Trophoblast cell (in vitro differentiated cells and primary cell): ENCODE measurements at regions not wholly inside any gene's neighbourhood (a gene's known extent, or its start where the extent isn't known, plus 50 kb on each side); places are given as distances from the start of the nearest gene placed in this dataset.

ENCODE experiments used
- DNase-seq, 2 donors: peaks; one replicate each; pipeline ENCODE4 v3.0.0-alpha.2; 2016
- H2AFZ ChIP-seq: 2 replicates; pipeline ENCODE4 v1.6.1; 2013; ENCODE audit warnings: low read length, moderate library complexity, mild to moderate bottlenecking; ENCODE audit not compliant: insufficient read depth, poor library complexity
- H2AK5ac ChIP-seq: 2 replicates; pipeline ENCODE4 v1.6.1; 2013; ENCODE audit warnings: mild to moderate bottlenecking, low read length
- H2BK120ac ChIP-seq: 2 replicates; pipeline ENCODE4 v1.6.1; 2013; ENCODE audit warnings: low read length, mild to moderate bottlenecking, moderate library complexity; ENCODE audit not compliant: insufficient read depth, poor library complexity
- H2BK12ac ChIP-seq: 2 replicates; pipeline ENCODE4 v1.6.1; 2013; ENCODE audit warnings: mild to moderate bottlenecking, low read length, moderate library complexity
- H2BK5ac ChIP-seq: 2 replicates; pipeline ENCODE4 v1.6.1; 2013; ENCODE audit warnings: low read length, low read depth, moderate library complexity, mild to moderate bottlenecking; ENCODE audit not compliant: poor library complexity
- H3K14ac ChIP-seq: 2 replicates; pipeline ENCODE4 v1.6.1; 2013; ENCODE audit warnings: mild to moderate bottlenecking, low read length
- H3K18ac ChIP-seq: 2 replicates; pipeline ENCODE4 v1.6.1; 2013; ENCODE audit warnings: mild to moderate bottlenecking, low read length
- H3K23ac ChIP-seq: 2 replicates; pipeline ENCODE4 v1.6.1; 2013; ENCODE audit warnings: low read length
- H3K27ac ChIP-seq: 2 replicates; pipeline ENCODE4 v1.5.1; 2013; ENCODE audit warnings: low read depth, mild to moderate bottlenecking, inconsistent platforms, low read length, moderate library complexity
- H3K27me3 ChIP-seq: 2 replicates; pipeline ENCODE4 v1.6.1; 2013; ENCODE audit warnings: inconsistent platforms, mild to moderate bottlenecking, low read length, moderate library complexity; ENCODE audit not compliant: insufficient read depth
- H3K36me3 ChIP-seq, 2 experiments: 1 replicate in 1 of 2; 2 replicates in 1 of 2; pipeline ENCODE4 v1.6.1; 2013; ENCODE audit warnings: low read length in 2 of 2, mild to moderate bottlenecking in 2 of 2, moderate library complexity in 1 of 2; ENCODE audit not compliant: insufficient read depth in 2 of 2, control insufficient read depth in 1 of 2
- H3K4ac ChIP-seq: 2 replicates; pipeline ENCODE4 v1.6.1; 2013; ENCODE audit warnings: low read depth, mild to moderate bottlenecking, low read length, moderate library complexity
- H3K4me1 ChIP-seq, 2 experiments: 1 replicate in 1 of 2; 2 replicates in 1 of 2; pipeline ENCODE4 v1.6.1; 2013; ENCODE audit warnings: low read length in 2 of 2, mild to moderate bottlenecking in 2 of 2, moderate library complexity in 1 of 2; ENCODE audit not compliant: insufficient read depth in 2 of 2, control insufficient read depth in 1 of 2
- H3K4me2 ChIP-seq: 2 replicates; pipeline ENCODE4 v1.6.1; 2013; ENCODE audit warnings: inconsistent platforms, mild to moderate bottlenecking, low read length, moderate library complexity
- H3K4me3 ChIP-seq: 2 replicates; pipeline ENCODE4 v1.5.1; 2013; ENCODE audit warnings: mild to moderate bottlenecking, low read depth, low read length, inconsistent platforms
- H3K79me1 ChIP-seq: one replicate; pipeline ENCODE4 v1.6.1; 2013; ENCODE audit warnings: low read length
- H3K79me2 ChIP-seq: 2 replicates; pipeline ENCODE4 v1.6.1; 2013; ENCODE audit warnings: low read length, mild to moderate bottlenecking; ENCODE audit not compliant: control insufficient read depth, insufficient read depth, poor library complexity
- H3K9ac ChIP-seq: 2 replicates; pipeline ENCODE4 v1.6.1; 2013; ENCODE audit warnings: mild to moderate bottlenecking, low read length
- H3K9me3 ChIP-seq: 2 replicates; pipeline ENCODE4 v1.6.1; 2013; ENCODE audit warnings: low read depth, mild to moderate bottlenecking, control low read depth, inconsistent platforms, low read length; ENCODE audit not compliant: insufficient read depth
- H4K12ac ChIP-seq: 2 replicates; pipeline ENCODE4 v1.6.1; 2013; ENCODE audit warnings: low read depth, mild to moderate bottlenecking, low read length, moderate library complexity
- H4K8ac ChIP-seq: 2 replicates; pipeline ENCODE4 v1.6.1; 2013; ENCODE audit warnings: low read depth, mild to moderate bottlenecking, low read length, moderate library complexity
- H4K91ac ChIP-seq: one replicate; pipeline ENCODE4 v1.6.1; 2013; ENCODE audit warnings: low read depth, mild to moderate bottlenecking, low read length, moderate library complexity
- WGBS: extraction: QIAGEN DNeasy Blood & Tissue Kit; methylation state at CpG from one replicate; pipeline ENCODE4 v1.1.7; 2013; ENCODE audit warnings: missing lambda C conversion rate; ENCODE audit not compliant: insufficient read length, insufficient coverage; ENCODE audit errors: extremely low coverage; 5-methylcytosine and 5-hydroxymethylcytosine counted together

GRCh38 chr6:17006543-17006942 lies 95.3 kb upstream of the STMND1 start:
- peaks cover 2% of the 10 kb centered on the region for H3K9me3 ChIP-seq
- no peaks in the 10 kb centered on the region for H3K79me2 ChIP-seq
- no peak overlapping the region for H3K9ac ChIP-seq
- no peaks in the 10 kb centered on the region for H3K27me3 ChIP-seq
- no peak overlapping the region for H2BK12ac ChIP-seq
- no peak overlapping the region for H2AK5ac ChIP-seq
- no peak overlapping the region for H2AFZ ChIP-seq
- H3K4ac ChIP-seq: no peak overlapping the region
- no peak overlapping the region for H3K14ac ChIP-seq
- H4K12ac ChIP-seq: no peak overlapping the region
- H2BK5ac ChIP-seq: no peak overlapping the region
- H4K8ac ChIP-seq: no peak overlapping the region
- H3K4me2 ChIP-seq: no peak overlapping the region
- no peak overlapping the region for H2BK120ac ChIP-seq
- no peak for DNase-seq
- H3K36me3 ChIP-seq: no peaks in the 10 kb centered on the region
- no peaks in the 10 kb centered on the region for H3K79me1 ChIP-seq
- H3K4me1 ChIP-seq: no peaks in the 10 kb centered on the region
- H4K91ac ChIP-seq: no peak overlapping the region
- no peak overlapping the region for H3K23ac ChIP-seq
- WGBS: no CpG with 5 or more reads among the region's 4 CpGs
- no peak overlapping the region for H3K4me3 ChIP-seq
- H3K27ac ChIP-seq: no peak overlapping the region
- H3K18ac ChIP-seq: no peak overlapping the region

GRCh38 chr6:17004269-17004668 lies 97.6 kb upstream of the STMND1 start:
- Histone ChIP-seq H2BK120ac (no peak overlapping the region), H3K4me2 (no peak overlapping the region), H3K27me3 (no peaks in the 10 kb centered on the region), H3K9ac (no peak overlapping the region), H4K12ac (no peak overlapping the region), H4K91ac (no peak overlapping the region), H2BK5ac (no peak overlapping the region), H3K14ac (no peak overlapping the region), H3K27ac (no peak overlapping the region), H3K79me1 (no peaks in the 10 kb centered on the region), H3K4ac (no peak overlapping the region), H4K8ac (no peak overlapping the region), H2AFZ (no peak overlapping the region), H3K4me3 (no peak overlapping the region), H3K18ac (no peak overlapping the region), H3K9me3 (peaks cover 2% of the 10 kb centered on the region), H3K79me2 (no peaks in the 10 kb centered on the region), H2AK5ac (no peak overlapping the region), H3K23ac (no peak overlapping the region), H3K36me3 (no peaks in the 10 kb centered on the region), H2BK12ac (no peak overlapping the region), H3K4me1 (no peaks in the 10 kb centered on the region)
- DNase-seq: no peak
- no CpG with 5 or more reads among the region's 1 CpG for WGBS

- Histone ChIP-seq H4K91ac (no peak overlapping the region), H3K79me2 (no peaks in the 10 kb centered on the region), H3K9me3 (peaks cover 2% of the 10 kb centered on the region), H3K4me1 (no peaks in the 10 kb centered on the region), H4K8ac (no peak overlapping the region), H2AK5ac (no peak overlapping the region), H3K79me1 (no peaks in the 10 kb centered on the region), H3K4me2 (no peak overlapping the region), H3K27me3 (no peaks in the 10 kb centered on the region), H2AFZ (no peak overlapping the region), H3K27ac (no peak overlapping the region), H2BK12ac (no peak overlapping the region), H3K4ac (no peak overlapping the region), H3K9ac (no peak overlapping the region), H3K14ac (no peak overlapping the region), H2BK120ac (no peak overlapping the region), H4K12ac (no peak overlapping the region), H3K4me3 (no peak overlapping the region), H3K23ac (no peak overlapping the region), H3K36me3 (no peaks in the 10 kb centered on the region), H3K18ac (no peak overlapping the region), H2BK5ac (no peak overlapping the region)
- WGBS: no CpG with 5 or more reads among the region's 2 CpGs
- no peak for DNase-seq
Observed at GRCh38 chr6:17002123-17002522, 99.7 kb upstream of the STMND1 start.

GRCh38 chr6:17001188-17001587 lies 100.7 kb upstream of the STMND1 start:
- no peaks in the 10 kb centered on the region for H3K36me3 ChIP-seq
- no peak overlapping the region for H2AFZ ChIP-seq
- H3K14ac ChIP-seq: no peak overlapping the region
- H3K27me3 ChIP-seq: no peaks in the 10 kb centered on the region
- H2BK12ac ChIP-seq: no peak overlapping the region
- no peaks in the 10 kb centered on the region for H3K4me1 ChIP-seq
- no peak overlapping the region for H3K9ac ChIP-seq
- no peak overlapping the region for H2BK120ac ChIP-seq
- H3K79me1 ChIP-seq: no peaks in the 10 kb centered on the region
- no peak overlapping the region for H2AK5ac ChIP-seq
- no peak overlapping the region for H3K27ac ChIP-seq
- no peak for DNase-seq
- no peak overlapping the region for H3K4ac ChIP-seq
- H2BK5ac ChIP-seq: no peak overlapping the region
- H3K23ac ChIP-seq: no peak overlapping the region
- no peak overlapping the region for H3K4me3 ChIP-seq
- no peaks in the 10 kb centered on the region for H3K79me2 ChIP-seq
- no peak overlapping the region for H4K91ac ChIP-seq
- H3K9me3 ChIP-seq: peaks cover 2% of the 10 kb centered on the region
- H4K12ac ChIP-seq: no peak overlapping the region
- no peak overlapping the region for H3K18ac ChIP-seq
- no peak overlapping the region for H3K4me2 ChIP-seq
- no CpG with 5 or more reads among the region's 1 CpG for WGBS
- no peak overlapping the region for H4K8ac ChIP-seq
